ENCODE measurements at regions not wholly inside any gene's neighbourhood (a gene's known extent, or its start where the extent isn't known, plus 50 kb on each side); places are given as distances from the start of the nearest gene placed in this dataset.

- TF ChIP-seq EZH2 (IDR thresholded peaks at IDR 0.05; ENCODE audit: low read length, missing control alignments) (no peak), CTCF (conservative IDR thresholded peaks at IDR 0.05 in 1 of 2, IDR thresholded peaks at IDR 0.05 in 1 of 2; ENCODE audit: low read depth in 1 of 2, low read length in 2 of 2) (no peak)
Measured at GRCh38 chr18:29434650-29435049, 1257.7 kb upstream of the CDH2 start.

All from fibroblast of lung (primary cell).